GM20000 (cell line): ENCODE measurements at regions not wholly inside any gene's neighbourhood (a gene's known extent, or its start where the extent isn't known, plus 50 kb on each side); places are given as distances from the start of the nearest gene placed in this dataset.

Experiments used
- DNase-seq: peaks from one replicate; pipeline ENCODE4 v3.0.0; 2012; ENCODE audit warnings: low spot score
- TF ChIP-seq, protein P1 (sequence below): IDR thresholded peaks from 2 replicates; pipeline ENCODE4 v1.5.1; 2012; ENCODE audit warnings: mild to moderate bottlenecking, control low read depth; ENCODE audit errors: extremely low read depth, missing control alignments

DNA sequence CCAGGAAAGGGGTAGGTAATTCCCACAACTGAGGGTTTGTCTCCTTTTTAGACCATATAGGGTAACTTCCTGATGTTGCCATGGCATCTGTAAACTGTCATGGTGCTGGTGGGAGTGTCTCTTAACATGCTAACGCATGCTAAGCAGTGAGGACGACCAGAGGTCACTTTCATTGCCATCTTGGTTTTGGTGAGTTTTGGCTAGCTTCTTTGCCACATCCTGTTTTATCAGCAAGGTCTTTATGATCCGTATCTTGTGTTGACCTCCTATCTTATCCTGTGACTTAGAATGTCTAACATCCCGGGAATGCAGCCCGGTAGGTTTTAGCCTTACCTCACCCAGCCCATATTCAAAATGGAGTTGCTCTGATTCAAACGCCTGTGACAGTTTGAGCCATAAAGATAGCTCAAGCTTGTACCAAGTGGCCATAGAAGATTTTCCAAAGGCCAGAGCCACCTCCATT, 176.0 kb upstream of the NAMPT start:
- DNase-seq: no peak
- TF ChIP-seq, protein P1, sequence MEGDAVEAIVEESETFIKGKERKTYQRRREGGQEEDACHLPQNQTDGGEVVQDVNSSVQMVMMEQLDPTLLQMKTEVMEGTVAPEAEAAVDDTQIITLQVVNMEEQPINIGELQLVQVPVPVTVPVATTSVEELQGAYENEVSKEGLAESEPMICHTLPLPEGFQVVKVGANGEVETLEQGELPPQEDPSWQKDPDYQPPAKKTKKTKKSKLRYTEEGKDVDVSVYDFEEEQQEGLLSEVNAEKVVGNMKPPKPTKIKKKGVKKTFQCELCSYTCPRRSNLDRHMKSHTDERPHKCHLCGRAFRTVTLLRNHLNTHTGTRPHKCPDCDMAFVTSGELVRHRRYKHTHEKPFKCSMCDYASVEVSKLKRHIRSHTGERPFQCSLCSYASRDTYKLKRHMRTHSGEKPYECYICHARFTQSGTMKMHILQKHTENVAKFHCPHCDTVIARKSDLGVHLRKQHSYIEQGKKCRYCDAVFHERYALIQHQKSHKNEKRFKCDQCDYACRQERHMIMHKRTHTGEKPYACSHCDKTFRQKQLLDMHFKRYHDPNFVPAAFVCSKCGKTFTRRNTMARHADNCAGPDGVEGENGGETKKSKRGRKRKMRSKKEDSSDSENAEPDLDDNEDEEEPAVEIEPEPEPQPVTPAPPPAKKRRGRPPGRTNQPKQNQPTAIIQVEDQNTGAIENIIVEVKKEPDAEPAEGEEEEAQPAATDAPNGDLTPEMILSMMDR: no peak

DNA sequence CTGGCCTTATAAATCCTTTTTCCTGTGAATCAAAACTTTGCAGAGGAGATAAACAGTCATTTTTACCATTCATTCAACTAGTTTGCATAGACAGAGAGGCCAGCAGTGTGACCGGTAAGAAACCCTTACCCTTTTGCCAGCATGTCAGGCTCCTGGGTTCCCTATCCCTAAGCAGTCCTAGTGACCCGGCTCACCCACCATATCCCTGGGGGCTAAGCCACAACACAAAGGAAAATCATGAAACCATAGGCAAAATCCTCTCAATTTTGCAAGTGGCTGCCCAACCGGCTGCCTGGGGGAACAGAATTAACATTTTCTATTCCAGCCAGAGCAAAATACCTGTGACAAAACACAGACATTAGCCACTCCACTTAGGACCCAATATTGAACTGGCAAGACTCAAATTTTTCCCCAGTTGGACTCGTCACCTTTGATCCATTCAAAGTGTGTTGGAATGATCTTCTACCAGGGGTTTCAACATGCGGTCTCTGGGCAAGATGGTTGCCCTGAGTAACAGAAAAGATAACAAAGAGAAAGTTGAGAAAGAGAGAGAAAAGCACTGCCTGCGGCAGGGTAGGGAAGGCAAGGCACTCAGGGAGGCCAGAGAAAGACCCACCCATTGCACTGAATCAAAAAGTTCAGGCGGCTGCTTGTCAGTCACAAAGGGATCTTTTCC, 174.8 kb upstream of the NAMPT start:
- no peak for DNase-seq
- TF ChIP-seq, protein P1: no peak

DNA sequence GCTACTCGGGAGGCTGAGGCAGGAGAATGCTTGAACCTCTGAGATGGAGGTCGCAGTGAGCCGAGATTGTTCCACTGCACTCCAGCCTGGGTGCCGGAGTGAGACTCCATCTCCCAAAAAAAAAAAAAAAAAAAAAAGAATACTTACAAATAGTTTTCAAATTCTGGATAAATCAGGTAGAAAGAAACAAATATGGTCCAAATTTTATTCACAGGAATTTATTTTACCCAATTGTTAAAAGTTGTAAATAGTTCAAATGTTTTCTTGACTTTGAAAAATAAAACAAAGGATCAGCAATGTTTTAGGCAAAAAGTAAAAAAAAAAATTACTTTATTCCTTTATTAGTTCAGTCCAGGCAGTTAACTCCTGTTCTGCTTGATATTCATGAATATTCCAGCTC, 172.9 kb upstream of the NAMPT start:
- DNase-seq: no peak
- TF ChIP-seq, protein P1: no peak

DNA sequence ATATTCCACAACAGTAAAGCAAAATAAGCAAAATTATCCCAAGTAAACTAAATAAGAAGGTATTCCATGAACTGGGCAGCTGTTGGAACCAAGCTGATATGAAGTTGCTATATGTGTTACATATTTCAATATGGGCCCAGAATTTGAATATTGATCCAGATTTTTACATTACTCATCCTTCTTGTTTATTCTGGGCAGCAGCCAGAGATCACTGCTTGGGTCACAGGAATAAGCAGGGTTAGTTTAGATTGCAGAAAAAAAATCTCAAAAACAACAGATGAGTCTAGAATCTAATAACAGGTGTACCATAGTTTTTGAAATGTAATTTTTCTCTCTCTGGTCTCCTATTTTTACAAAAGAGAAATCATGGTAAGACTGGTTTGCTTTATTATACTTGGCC, 171.5 kb upstream of the NAMPT start:
- DNase-seq: no peak
- TF ChIP-seq, protein P1: no peak

DNA sequence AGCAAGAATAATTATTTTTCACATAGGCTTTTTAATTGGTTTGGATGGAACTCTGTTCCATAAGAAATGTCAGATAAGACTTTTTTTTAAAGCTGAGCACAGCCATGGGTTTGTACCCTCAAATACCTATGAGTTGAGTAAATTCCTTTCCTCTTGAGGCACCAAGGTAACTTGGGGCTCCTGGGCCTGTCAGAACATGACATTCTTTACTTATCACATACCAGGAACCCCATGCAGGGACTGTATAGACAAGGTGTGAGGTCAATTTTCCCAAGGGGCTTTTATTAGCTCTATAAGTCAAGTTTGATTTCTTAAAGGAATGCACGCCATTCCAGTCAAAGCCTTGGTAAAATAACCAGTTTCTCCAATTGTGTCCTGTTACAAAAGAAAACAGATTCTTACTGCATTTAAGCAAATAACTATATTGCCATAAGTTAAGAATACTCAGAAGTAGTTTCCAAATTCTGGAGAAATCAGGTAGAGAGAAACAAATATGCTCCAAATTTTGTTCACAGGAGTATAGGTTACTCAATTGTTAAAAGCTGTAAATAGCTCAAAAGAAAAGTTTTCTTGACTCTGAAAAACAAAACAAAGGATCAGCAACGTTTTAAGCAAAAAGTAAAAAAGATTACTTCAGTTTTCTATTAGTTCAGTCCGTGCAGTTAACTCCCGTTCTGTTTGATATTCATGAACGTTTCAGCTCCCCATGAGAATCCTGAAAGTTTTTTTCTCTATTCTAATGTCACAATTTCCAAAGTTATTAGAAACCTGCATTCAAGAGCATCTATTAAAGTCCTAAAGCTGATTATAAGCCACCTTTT, 167.5 kb upstream of the NAMPT start:
- TF ChIP-seq, protein P1: no peak
- DNase-seq: no peak

DNA sequence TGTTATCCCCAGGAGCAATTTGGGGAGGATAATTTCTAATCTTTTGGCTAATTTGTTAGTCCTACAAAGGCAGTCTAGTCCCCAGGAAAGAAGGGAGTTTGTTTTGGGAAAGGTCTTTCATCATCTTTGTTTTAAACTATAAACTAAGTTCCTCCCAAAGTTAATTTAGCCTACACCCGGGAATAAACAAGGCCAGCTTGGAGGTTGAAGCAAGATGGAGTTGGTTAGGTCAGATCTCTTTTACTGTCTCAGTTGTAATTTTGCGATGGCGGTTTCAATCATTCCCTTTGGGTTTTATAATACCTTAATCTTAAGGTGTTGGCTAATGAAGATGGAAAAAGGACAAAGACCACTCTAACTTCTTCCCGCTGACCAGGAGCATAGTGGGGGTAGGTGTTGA, 166.4 kb upstream of the NAMPT start:
- no peak for DNase-seq
- TF ChIP-seq, protein P1: no peak

DNA sequence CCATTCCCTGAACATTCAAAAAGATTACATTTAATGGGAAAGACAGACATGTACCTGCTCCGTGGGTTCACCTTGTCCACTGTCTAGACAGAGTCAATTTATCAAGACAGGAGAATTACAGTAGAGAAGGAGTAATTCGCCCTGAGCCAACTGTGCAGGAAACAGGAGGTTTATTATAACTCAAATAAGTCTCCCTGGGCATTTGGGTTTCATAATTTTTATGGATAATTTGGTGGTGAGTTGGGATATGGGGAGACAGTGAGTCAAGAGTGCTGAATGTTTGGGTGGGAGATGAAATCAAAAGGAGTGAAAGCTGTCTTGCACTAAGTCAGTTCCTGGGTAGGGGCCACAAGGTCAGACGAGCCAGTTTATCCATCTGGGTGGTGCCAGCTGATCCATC, 165.9 kb upstream of the NAMPT start:
- no peak for DNase-seq
- TF ChIP-seq, protein P1: no peak
